GM12891 (cell line): ENCODE measurements at regions not wholly inside any gene's neighbourhood (a gene's known extent, or its start where the extent isn't known, plus 50 kb on each side); places are given as distances from the start of the nearest gene placed in this dataset.
"Not testable (repeated sequence)": the region's sequence is repeated elsewhere in the genome, so short reads cannot be mapped to it uniquely, and the experiment has no call there.

Source experiments
- PAX5 ChIP-seq: IDR thresholded peaks from 2 replicates; pipeline ENCODE4 v1.6.1; 2011; ENCODE audit warnings: low read length, moderate library complexity, mild to moderate bottlenecking; ENCODE audit not compliant: insufficient read depth, severe bottlenecking
- POLR2A ChIP-seq: IDR thresholded peaks from 2 replicates; pipeline ENCODE4 v1.6.1; 2011; ENCODE audit warnings: low read depth, low read length, control low read depth
- POLR2AphosphoS5 ChIP-seq: IDR thresholded peaks from 2 replicates; pipeline ENCODE4 v1.6.1; 2011; ENCODE audit warnings: low read depth, low read length, control low read depth
- POU2F2 ChIP-seq: IDR thresholded peaks from 2 replicates; pipeline ENCODE4 v1.6.1; 2011; ENCODE audit warnings: low read depth, mild to moderate bottlenecking, control low read depth, low read length, moderate library complexity
- SPI1 ChIP-seq: IDR thresholded peaks from 2 replicates; pipeline ENCODE4 v1.6.1; 2011; ENCODE audit warnings: low read depth, low read length, control low read depth
- TAF1 ChIP-seq: IDR thresholded peaks from 2 replicates; pipeline ENCODE4 v1.6.1; 2011; ENCODE audit warnings: low read depth, low read length, control low read depth

DNA sequence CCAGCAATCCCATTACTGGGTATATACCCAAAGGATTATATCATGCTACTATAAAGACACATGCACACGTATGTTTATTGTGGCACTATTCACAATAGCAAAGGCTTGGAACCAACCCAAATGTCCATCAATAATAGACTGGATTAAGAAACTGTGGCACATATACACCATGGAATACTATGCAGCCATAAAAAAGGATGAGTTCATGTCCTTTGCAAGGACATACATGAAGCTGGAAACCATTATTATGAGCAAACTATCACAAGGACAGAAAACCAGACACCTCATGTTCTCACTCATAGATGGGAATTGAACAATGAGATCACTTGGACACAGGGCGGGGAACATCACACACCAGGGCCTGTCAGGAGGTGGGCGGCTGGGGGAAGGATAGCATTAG is 92.8 kb upstream of the SLC1A3 start:
- TF ChIP-seq TAF1, POLR2A, PAX5, POLR2AphosphoS5, SPI1, POU2F2: not testable (repeated sequence)
